ENCODE measurements at regions not wholly inside any gene's neighbourhood (a gene's known extent, or its start where the extent isn't known, plus 50 kb on each side); places are given as distances from the start of the nearest gene placed in this dataset.

GRCh38 chr10:109173121-109173520, 750.2 kb downstream of the XPNPEP1 start:
- no peak for TF ChIP-seq TAF1 (IDR thresholded peaks at IDR 0.05; ENCODE audit: low read depth)
- TF ChIP-seq EZH2 (IDR thresholded peaks at IDR 0.05; ENCODE audit: borderline replicate concordance, insufficient read depth, low read length, poor library complexity, severe bottlenecking) = no peak
- TF ChIP-seq POLR2AphosphoS5 (IDR thresholded peaks at IDR 0.05) = no peak
- TF ChIP-seq CTCF (IDR thresholded peaks at IDR 0.05; ENCODE audit: poor library complexity, severe bottlenecking) = no peak
